ENCODE measurements at regions not wholly inside any gene's neighbourhood (a gene's known extent, or its start where the extent isn't known, plus 50 kb on each side); places are given as distances from the start of the nearest gene placed in this dataset.
A peak's percentile ranks its signal among the peaks of the same experiment; 100 is the strongest.

- no peak for DNase-seq (ENCODE audit: low read depth)
Measured at GRCh38 chr1:244196571-244197285, 145.6 kb downstream of the ZBTB18 start.

GRCh38 chr1:244197851-244198375 is 146.8 kb downstream of the ZBTB18 start:
- DNase-seq (ENCODE audit: low read depth), result no peak

GRCh38 chr1:244199902-244200301 is 148.8 kb downstream of the ZBTB18 start:
- no peak for DNase-seq (ENCODE audit: low read depth)

- no peak for DNase-seq (ENCODE audit: low read depth)
Measured at GRCh38 chr1:244200596-244200995, 149.5 kb downstream of the ZBTB18 start.

- DNase-seq (ENCODE audit: low read depth), result no peak
Measured at GRCh38 chr1:244201750-244202149, 150.7 kb downstream of the ZBTB18 start.

GRCh38 chr1:244204004-244204403 is 152.9 kb downstream of the ZBTB18 start:
- DNase-seq (ENCODE audit: low read depth), result no peak

GRCh38 chr1:244205171-244205570 is 154.1 kb downstream of the ZBTB18 start:
- no peak for DNase-seq (ENCODE audit: low read depth)

- no peak for DNase-seq (ENCODE audit: low read depth)
Measured at GRCh38 chr1:244205906-244206305, 154.8 kb downstream of the ZBTB18 start.

- peak; percentile 22 for DNase-seq (ENCODE audit: low read depth)
Measured at GRCh38 chr1:244207042-244207934, 156.2 kb downstream of the ZBTB18 start.

- no peak for DNase-seq (ENCODE audit: low read depth)
Measured at GRCh38 chr1:244207935-244208244, 156.8 kb downstream of the ZBTB18 start.

- no peak for DNase-seq (ENCODE audit: low read depth)
Measured at GRCh38 chr1:244209955-244210354, 158.9 kb downstream of the ZBTB18 start.

- DNase-seq (ENCODE audit: low read depth), result no peak
Measured at GRCh38 chr1:244210884-244211558, 159.9 kb downstream of the ZBTB18 start.

- DNase-seq (ENCODE audit: low read depth), result peak; percentile 13
Measured at GRCh38 chr1:244211559-244211944, 160.5 kb downstream of the ZBTB18 start.

- no peak for DNase-seq (ENCODE audit: low read depth)
Measured at GRCh38 chr1:244212219-244212618, 161.1 kb downstream of the ZBTB18 start.

GRCh38 chr1:244212797-244213475 is 161.9 kb downstream of the ZBTB18 start:
- DNase-seq (ENCODE audit: low read depth), result no peak

GRCh38 chr1:244214009-244214967 is 163.2 kb downstream of the ZBTB18 start:
- peak; percentile 76 for DNase-seq (ENCODE audit: low read depth)

- no peak for DNase-seq (ENCODE audit: low read depth)
Measured at GRCh38 chr1:244216836-244217235, 165.8 kb downstream of the ZBTB18 start.

GRCh38 chr1:244217711-244218110 is 166.6 kb downstream of the ZBTB18 start:
- DNase-seq (ENCODE audit: low read depth), result no peak

GRCh38 chr1:244218220-244218619 is 167.1 kb downstream of the ZBTB18 start:
- no peak for DNase-seq (ENCODE audit: low read depth)

- DNase-seq (ENCODE audit: low read depth), result no peak
Measured at GRCh38 chr1:244219149-244219548, 168.1 kb downstream of the ZBTB18 start.

- no peak for DNase-seq (ENCODE audit: low read depth)
Measured at GRCh38 chr1:244219802-244220201, 168.7 kb downstream of the ZBTB18 start.

Measured in fibroblast of the conjunctiva (primary cell).